Esophagus squamous epithelium (tissue), 4 donors: ENCODE measurements at regions not wholly inside any gene's neighbourhood (a gene's known extent, or its start where the extent isn't known, plus 50 kb on each side); places are given as distances from the start of the nearest gene placed in this dataset.

Experiments
- CTCF ChIP-seq, 6 experiments: fragments of 450-650 bp in 4 of 6; fragments of 200-600 bp in 2 of 6; sonication (generic) in 2 of 6; IDR thresholded peaks; one replicate each; pipeline ENCODE4 v1.5.1; 2016 to 2019; ENCODE audit warnings: antibody characterized with exemption in 6 of 6, mild to moderate bottlenecking in 4 of 6, moderate library complexity in 4 of 6
- POLR2A ChIP-seq, 4 donors: fragments of 450-650 bp; IDR thresholded peaks; one replicate each; pipeline ENCODE4 v1.6.1; 2017; ENCODE audit warnings: antibody characterized with exemption in 4 of 4, mild to moderate bottlenecking in 4 of 4, moderate library complexity in 3 of 4

GRCh38 chr1:29901624-29902325, 665.5 kb downstream of the PTPRU start:
- TF ChIP-seq POLR2A (IDR thresholded peaks at IDR 0.05) (no peak), CTCF (IDR thresholded peaks at IDR 0.05) (no peak)
